H1 (cell line): ENCODE measurements at regions not wholly inside any gene's neighbourhood (a gene's known extent, or its start where the extent isn't known, plus 50 kb on each side); places are given as distances from the start of the nearest gene placed in this dataset.

Source experiments
- CTCF ChIA-PET: fragments of 300-600 bp; sonication (Branson Sonifier 250); formaldehyde crosslinking; loops from one replicate; lab custom pipeline; 2021; ENCODE audit not compliant: partially characterized antibody; lab: Charles Lee
- POLR2A ChIA-PET: fragments of 300-600 bp; sonication (Branson Sonifier 250); formaldehyde crosslinking; loops from one replicate; lab custom pipeline; 2021; ENCODE audit warnings: inconsistent platforms; ENCODE audit not compliant: partially characterized antibody; lab: Charles Lee
- DNase-seq, 2 experiments: peaks; one replicate each; pipeline versions ENCODE4 v3.0.0 to v3.0.0-alpha.2; 2010 to 2022; ENCODE audit warnings: low spot score in 2 of 2, low read depth in 1 of 2, mixed read lengths in 1 of 2
- FAIRE-seq: peaks from 2 replicates; lab custom pipeline; 2011; peaks lifted over from hg19 to GRCh38; lab: Jason Lieb, UNC
- H2AFZ ChIP-seq: 2 replicates; pipeline ENCODE4 v1.8.1; 2012; ENCODE audit warnings: low read length, inconsistent platforms
- H2AK5ac ChIP-seq: 2 replicates; pipeline ENCODE4 v1.6.1; 2013; ENCODE audit warnings: low read depth, low read length
- H2BK120ac ChIP-seq: replicated peaks from 2 replicates; pipeline ENCODE3; 2013; ENCODE audit warnings: low read depth, low read length, inconsistent platforms
- H2BK12ac ChIP-seq: 2 replicates; pipeline ENCODE4 v1.6.1; 2013; ENCODE audit warnings: low read depth, low read length
- H2BK15ac ChIP-seq: 2 replicates; pipeline ENCODE4 v1.6.1; 2013; ENCODE audit warnings: low read length
- H2BK20ac ChIP-seq: 2 replicates; pipeline ENCODE4 v1.6.1; 2013; ENCODE audit warnings: low read length
- H2BK5ac ChIP-seq: 2 replicates; pipeline ENCODE4 v1.6.1; 2013; ENCODE audit warnings: low read depth, low read length
- H3K14ac ChIP-seq: 2 replicates; pipeline ENCODE4 v1.6.1; 2013; ENCODE audit warnings: inconsistent platforms; ENCODE audit not compliant: insufficient read length
- H3K18ac ChIP-seq: 2 replicates; pipeline ENCODE4 v1.6.1; 2013; ENCODE audit warnings: low read length; ENCODE audit errors: extremely low read depth
- H3K23ac ChIP-seq: 2 replicates; pipeline ENCODE4 v1.6.1; 2013; ENCODE audit warnings: inconsistent platforms; ENCODE audit not compliant: insufficient read length
- H3K23me2 ChIP-seq: 2 replicates; pipeline ENCODE4 v1.6.1; 2013; ENCODE audit warnings: low read depth, low read length
- H3K27ac ChIP-seq: 2 replicates; pipeline ENCODE4 v1.6.1; 2011; ENCODE audit warnings: low read depth, low read length, inconsistent platforms
- H3K27me3 ChIP-seq, 4 experiments: replicated peaks in 1 of 4; 1 replicate in 1 of 4; 2 replicates in 3 of 4; pipeline versions ENCODE4 v1.6.1 to v1.8.1; 2011 to 2013; ENCODE audit warnings: low read length in 3 of 4, mild to moderate bottlenecking in 3 of 4, inconsistent platforms in 2 of 4, mixed read lengths in 2 of 4, moderate library complexity in 1 of 4; ENCODE audit not compliant: control insufficient read depth in 3 of 4, insufficient read depth in 3 of 4; ENCODE audit errors: extremely low read depth in 1 of 4
- H3K36me3 ChIP-seq, 4 experiments: 2 replicates each; pipeline versions ENCODE4 v1.6.1 to v1.8.1; 2011 to 2013; ENCODE audit warnings: mild to moderate bottlenecking in 4 of 4, low read length in 3 of 4, moderate library complexity in 2 of 4, control low read depth in 1 of 4, inconsistent platforms in 1 of 4; ENCODE audit not compliant: insufficient read depth in 4 of 4, control insufficient read depth in 2 of 4
- H3K4ac ChIP-seq: replicated peaks from 2 replicates; pipeline ENCODE3; 2013; ENCODE audit warnings: low read length, low read depth, mixed read lengths, inconsistent platforms; ENCODE audit not compliant: insufficient read length
- H3K4me1 ChIP-seq, 4 experiments: replicated peaks in 1 of 4; 1 replicate in 1 of 4; 2 replicates in 3 of 4; pipeline versions ENCODE4 v1.6.1 to v1.8.1; 2011 to 2013; ENCODE audit warnings: low read length in 3 of 4, inconsistent platforms in 2 of 4, mixed read lengths in 1 of 4; ENCODE audit not compliant: insufficient read depth in 4 of 4, control insufficient read depth in 3 of 4
- H3K4me2 ChIP-seq, 2 experiments: 2 replicates each; pipeline versions ENCODE4 v1.6.1 to v1.8.1; 2011 to 2013; ENCODE audit warnings: low read depth in 2 of 2, low read length in 2 of 2, control low read depth in 1 of 2, inconsistent platforms in 1 of 2, mild to moderate bottlenecking in 1 of 2; ENCODE audit not compliant: insufficient read depth in 1 of 2
- H3K4me3 ChIP-seq, 4 experiments: fragments of 200-600, 300-600 bp in 1 of 4; sonication (generic), shearing (Covaris generic), sonication (Bioruptor Twin) in 1 of 4; 2 replicates each; pipeline versions ENCODE4 v1.5.1 to v1.8.1; 2011 to 2016; ENCODE audit warnings: low read length in 4 of 4, low read depth in 3 of 4, control low read depth in 2 of 4, inconsistent platforms in 2 of 4, mild to moderate bottlenecking in 2 of 4, mixed read lengths in 1 of 4, moderate library complexity in 1 of 4; ENCODE audit not compliant: insufficient read depth in 2 of 4; ENCODE audit errors: extremely low read depth in 1 of 4
- H3K56ac ChIP-seq: replicated peaks from 2 replicates; pipeline ENCODE3; 2013; ENCODE audit warnings: low read depth, mild to moderate bottlenecking, mixed read lengths, low read length, inconsistent platforms; ENCODE audit not compliant: insufficient read length
- H3K79me1 ChIP-seq: 2 replicates; pipeline ENCODE4 v1.6.1; 2013; ENCODE audit warnings: low read depth, low read length, control low read depth
- H3K79me2 ChIP-seq, 2 experiments: 2 replicates each; pipeline versions ENCODE4 v1.6.1 to v1.8.1; 2012 to 2013; ENCODE audit warnings: low read length in 2 of 2, mild to moderate bottlenecking in 2 of 2, inconsistent platforms in 1 of 2; ENCODE audit not compliant: insufficient read depth in 2 of 2, control insufficient read depth in 1 of 2
- H3K9ac ChIP-seq, 4 experiments: replicated peaks in 1 of 4; 1 replicate in 1 of 4; 2 replicates in 3 of 4; pipeline versions ENCODE4 v1.6.1 to v1.8.1; 2011 to 2013; ENCODE audit warnings: low read depth in 3 of 4, low read length in 3 of 4, control low read depth in 2 of 4, mild to moderate bottlenecking in 2 of 4, moderate library complexity in 2 of 4, inconsistent platforms in 1 of 4; ENCODE audit errors: extremely low read depth in 1 of 4
- H3K9me3 ChIP-seq, 2 experiments: 2 replicates each; pipeline versions ENCODE4 v1.6.1 to v1.8.1; 2012 to 2013; ENCODE audit warnings: mild to moderate bottlenecking in 2 of 2, moderate library complexity in 2 of 2, control low read depth in 1 of 2, inconsistent platforms in 1 of 2, low read depth in 1 of 2, low read length in 1 of 2, mixed read lengths in 1 of 2; ENCODE audit not compliant: insufficient read depth in 2 of 2
- H4K20me1 ChIP-seq, 2 experiments: replicated peaks in 1 of 2; 2 replicates each; pipeline versions ENCODE3 to v1.8.1; 2011 to 2013; ENCODE audit warnings: inconsistent platforms in 2 of 2, low read length in 2 of 2, mild to moderate bottlenecking in 1 of 2; ENCODE audit not compliant: insufficient read depth in 2 of 2, control insufficient read depth in 1 of 2
- H4K5ac ChIP-seq: 2 replicates; pipeline ENCODE4 v1.6.1; 2013; ENCODE audit warnings: low read length, low read depth, mixed read lengths, inconsistent platforms; ENCODE audit not compliant: insufficient read length
- H4K8ac ChIP-seq: 2 replicates; pipeline ENCODE4 v1.8.0; 2013; ENCODE audit warnings: mild to moderate bottlenecking, moderate library complexity, low read length, inconsistent platforms; ENCODE audit not compliant: insufficient read depth; ENCODE audit errors: extremely low read depth
- H4K91ac ChIP-seq: replicated peaks from 2 replicates; pipeline ENCODE3; 2013; ENCODE audit warnings: low read length, mixed read lengths, inconsistent platforms; ENCODE audit not compliant: insufficient read length
- WGBS, 2 experiments: shearing (Covaris generic) in 1 of 2; methylation state at CpG; one replicate each; pipeline versions ENCODE4 v1.1.6 to v1.1.7; 2013 to 2015; ENCODE audit warnings: low lambda C conversion rate in 2 of 2, mixed read lengths in 2 of 2, inconsistent platforms in 1 of 2, low coverage in 1 of 2, missing lambda C conversion rate in 1 of 2; ENCODE audit not compliant: insufficient replicate concordance in 2 of 2, insufficient coverage in 1 of 2, insufficient read length in 1 of 2; ENCODE audit errors: extremely low coverage in 1 of 2, missing lambda C conversion rate in 1 of 2; 5-methylcytosine and 5-hydroxymethylcytosine counted together

- Histone ChIP-seq H2BK15ac (no peak overlapping the region), H4K8ac (no peak overlapping the region), H3K4me2 (no peak overlapping the region), H2BK20ac (no peak overlapping the region), H3K23ac (no peak overlapping the region), H3K23me2 (no peaks in the 10 kb centered on the region), H3K56ac (no peak overlapping the region), H3K27me3 (no peaks in the 10 kb centered on the region), H3K18ac (no peak overlapping the region), H2BK12ac (no peak overlapping the region), H3K27ac (no peak overlapping the region), H3K4me1 (peaks cover 0 to 3% (median 0%) of the 10 kb centered on the region in 4 experiments; a peak in 1 of 7 replicates), H3K79me2 (peaks cover 6 to 90% of the 10 kb centered on the region in 2 experiments; a peak in 2 of 4 replicates), H3K4ac (no peak overlapping the region), H2AK5ac (no peak overlapping the region), H4K91ac (no peak overlapping the region), H3K9me3 (no peaks in the 10 kb centered on the region), H2BK5ac (no peak overlapping the region), H3K9ac (no peak overlapping the region), H3K14ac (no peak overlapping the region), H2BK120ac (no peak overlapping the region), H3K4me3 (no peak overlapping the region), H4K5ac (no peak overlapping the region), H3K36me3 (0 out of 8 replicates have a peak, but pooled peaks cover 0 to 4% (median 0%) of the 10 kb centered on the region in 4 experiments), H4K20me1 (peaks cover 15 to 18% of the 10 kb centered on the region in 2 experiments), H3K79me1 (peaks cover 11% of the 10 kb centered on the region), H2AFZ (no peak overlapping the region)
- POLR2A ChIA-PET: interaction anchor here (0.8 kb wide), 2 partner anchors 10 to 12 kb away, joined by 3 to 4 read pairs; no protein-coding TSS in a partner anchor
- 83% methylated on average over 1 of the region's 1 CpG; no CpG with 5 or more reads in 1 of the 2 experiments for WGBS, 2 experiments
- CTCF ChIA-PET: interaction anchor here (0.7 to 1.1 kb wide), 5 partner anchors 24 to 243 kb away, joined by 3 to 4 read pairs (median 3); no protein-coding TSS in a partner anchor
- FAIRE-seq: no peak
- no peak for DNase-seq
Measured at GRCh38 chr22:42202048-42202447, 68.4 kb downstream of the TCF20 start.
